ENCODE measurements at regions not wholly inside any gene's neighbourhood (a gene's known extent, or its start where the extent isn't known, plus 50 kb on each side); places are given as distances from the start of the nearest gene placed in this dataset.

- H3K27ac ChIP-seq (ENCODE audit: low read depth, low read length), result no peak overlapping the region
- H3K4me1 ChIP-seq (ENCODE audit: control insufficient read depth in 1 of 2, insufficient read depth in 2 of 2, low read length in 2 of 2), result no peaks in the 10 kb centered on the region
- H3K9ac ChIP-seq (ENCODE audit: low read depth in 1 of 2, low read length in 2 of 2), result no peak overlapping the region
- H3K27me3 ChIP-seq (ENCODE audit: control insufficient read depth in 1 of 2, insufficient read depth in 2 of 2, low read length in 2 of 2), result no peaks in the 10 kb centered on the region
- no peaks in the 10 kb centered on the region for H3K9me3 ChIP-seq (ENCODE audit: control insufficient read depth in 1 of 2, low read length in 2 of 2)
- no peak overlapping the region for H3K4me3 ChIP-seq (ENCODE audit: low read depth in 1 of 2, low read length in 2 of 2)
- no peaks in the 10 kb centered on the region for H3K36me3 ChIP-seq (ENCODE audit: control insufficient read depth in 1 of 2, insufficient read depth in 2 of 2, low read length in 2 of 2)
Observed at GRCh38 chr20:48350313-48350988, 477.3 kb downstream of the PREX1 start.

GRCh38 chr20:48349656-48350055, 478.1 kb downstream of the PREX1 start:
- Histone ChIP-seq H3K4me1 (ENCODE audit: control insufficient read depth in 1 of 2, insufficient read depth in 2 of 2, low read length in 2 of 2) (no peaks in the 10 kb centered on the region), H3K27me3 (ENCODE audit: control insufficient read depth in 1 of 2, insufficient read depth in 2 of 2, low read length in 2 of 2) (no peaks in the 10 kb centered on the region), H3K9me3 (ENCODE audit: control insufficient read depth in 1 of 2, low read length in 2 of 2) (no peaks in the 10 kb centered on the region), H3K27ac (ENCODE audit: low read depth, low read length) (no peak overlapping the region), H3K36me3 (ENCODE audit: control insufficient read depth in 1 of 2, insufficient read depth in 2 of 2, low read length in 2 of 2) (no peaks in the 10 kb centered on the region), H3K9ac (ENCODE audit: low read depth in 1 of 2, low read length in 2 of 2) (no peak overlapping the region), H3K4me3 (ENCODE audit: low read depth in 1 of 2, low read length in 2 of 2) (no peak overlapping the region)

GRCh38 chr20:48348022-48348421, 479.8 kb downstream of the PREX1 start:
- H3K9me3 ChIP-seq (ENCODE audit: control insufficient read depth in 1 of 2, low read length in 2 of 2), result no peaks in the 10 kb centered on the region
- H3K4me1 ChIP-seq (ENCODE audit: control insufficient read depth in 1 of 2, insufficient read depth in 2 of 2, low read length in 2 of 2), result no peaks in the 10 kb centered on the region
- H3K4me3 ChIP-seq (ENCODE audit: low read depth in 1 of 2, low read length in 2 of 2), result no peak overlapping the region
- H3K27me3 ChIP-seq (ENCODE audit: control insufficient read depth in 1 of 2, insufficient read depth in 2 of 2, low read length in 2 of 2), result no peaks in the 10 kb centered on the region
- no peaks in the 10 kb centered on the region for H3K36me3 ChIP-seq (ENCODE audit: control insufficient read depth in 1 of 2, insufficient read depth in 2 of 2, low read length in 2 of 2)
- no peak overlapping the region for H3K27ac ChIP-seq (ENCODE audit: low read depth, low read length)
- H3K9ac ChIP-seq (ENCODE audit: low read depth in 1 of 2, low read length in 2 of 2), result no peak overlapping the region

- H3K27ac ChIP-seq (ENCODE audit: low read depth, low read length), result no peak overlapping the region
- H3K9me3 ChIP-seq (ENCODE audit: control insufficient read depth in 1 of 2, low read length in 2 of 2), result no peaks in the 10 kb centered on the region
- H3K9ac ChIP-seq (ENCODE audit: low read depth in 1 of 2, low read length in 2 of 2), result no peak overlapping the region
- H3K4me3 ChIP-seq (ENCODE audit: low read depth in 1 of 2, low read length in 2 of 2), result no peak overlapping the region
- H3K36me3 ChIP-seq (ENCODE audit: control insufficient read depth in 1 of 2, insufficient read depth in 2 of 2, low read length in 2 of 2), result no peaks in the 10 kb centered on the region
- H3K4me1 ChIP-seq (ENCODE audit: control insufficient read depth in 1 of 2, insufficient read depth in 2 of 2, low read length in 2 of 2), result no peaks in the 10 kb centered on the region
- H3K27me3 ChIP-seq (ENCODE audit: control insufficient read depth in 1 of 2, insufficient read depth in 2 of 2, low read length in 2 of 2), result no peaks in the 10 kb centered on the region
Observed at GRCh38 chr20:48342822-48343513, 484.8 kb downstream of the PREX1 start.

- Histone ChIP-seq H3K9ac (ENCODE audit: low read depth in 1 of 2, low read length in 2 of 2) (no peak overlapping the region), H3K9me3 (ENCODE audit: control insufficient read depth in 1 of 2, low read length in 2 of 2) (no peaks in the 10 kb centered on the region), H3K27ac (ENCODE audit: low read depth, low read length) (no peak overlapping the region), H3K36me3 (ENCODE audit: control insufficient read depth in 1 of 2, insufficient read depth in 2 of 2, low read length in 2 of 2) (no peaks in the 10 kb centered on the region), H3K4me3 (ENCODE audit: low read depth in 1 of 2, low read length in 2 of 2) (no peak overlapping the region), H3K4me1 (ENCODE audit: control insufficient read depth in 1 of 2, insufficient read depth in 2 of 2, low read length in 2 of 2) (no peaks in the 10 kb centered on the region), H3K27me3 (ENCODE audit: control insufficient read depth in 1 of 2, insufficient read depth in 2 of 2, low read length in 2 of 2) (no peaks in the 10 kb centered on the region)
Observed at GRCh38 chr20:48340883-48341281, 486.9 kb downstream of the PREX1 start.

GRCh38 chr20:48339986-48340882, 487.6 kb downstream of the PREX1 start:
- no peak overlapping the region for H3K4me3 ChIP-seq (ENCODE audit: low read depth in 1 of 2, low read length in 2 of 2)
- H3K27ac ChIP-seq (ENCODE audit: low read depth, low read length), result no peak overlapping the region
- H3K4me1 ChIP-seq (ENCODE audit: control insufficient read depth in 1 of 2, insufficient read depth in 2 of 2, low read length in 2 of 2), result no peaks in the 10 kb centered on the region
- H3K36me3 ChIP-seq (ENCODE audit: control insufficient read depth in 1 of 2, insufficient read depth in 2 of 2, low read length in 2 of 2), result no peaks in the 10 kb centered on the region
- H3K27me3 ChIP-seq (ENCODE audit: control insufficient read depth in 1 of 2, insufficient read depth in 2 of 2, low read length in 2 of 2), result no peaks in the 10 kb centered on the region
- no peaks in the 10 kb centered on the region for H3K9me3 ChIP-seq (ENCODE audit: control insufficient read depth in 1 of 2, low read length in 2 of 2)
- H3K9ac ChIP-seq (ENCODE audit: low read depth in 1 of 2, low read length in 2 of 2), result no peak overlapping the region

- no peak overlapping the region for H3K27ac ChIP-seq (ENCODE audit: low read depth, low read length)
- no peaks in the 10 kb centered on the region for H3K27me3 ChIP-seq (ENCODE audit: control insufficient read depth in 1 of 2, insufficient read depth in 2 of 2, low read length in 2 of 2)
- H3K4me1 ChIP-seq (ENCODE audit: control insufficient read depth in 1 of 2, insufficient read depth in 2 of 2, low read length in 2 of 2), result no peaks in the 10 kb centered on the region
- H3K36me3 ChIP-seq (ENCODE audit: control insufficient read depth in 1 of 2, insufficient read depth in 2 of 2, low read length in 2 of 2), result no peaks in the 10 kb centered on the region
- no peak overlapping the region for H3K4me3 ChIP-seq (ENCODE audit: low read depth in 1 of 2, low read length in 2 of 2)
- no peaks in the 10 kb centered on the region for H3K9me3 ChIP-seq (ENCODE audit: control insufficient read depth in 1 of 2, low read length in 2 of 2)
- H3K9ac ChIP-seq (ENCODE audit: low read depth in 1 of 2, low read length in 2 of 2), result no peak overlapping the region
Observed at GRCh38 chr20:48339190-48339985, 488.4 kb downstream of the PREX1 start.

- Histone ChIP-seq H3K9ac (ENCODE audit: low read depth in 1 of 2, low read length in 2 of 2) (no peak overlapping the region), H3K27ac (ENCODE audit: low read depth, low read length) (no peak overlapping the region), H3K36me3 (ENCODE audit: control insufficient read depth in 1 of 2, insufficient read depth in 2 of 2, low read length in 2 of 2) (no peaks in the 10 kb centered on the region), H3K4me3 (ENCODE audit: low read depth in 1 of 2, low read length in 2 of 2) (no peak overlapping the region), H3K9me3 (ENCODE audit: control insufficient read depth in 1 of 2, low read length in 2 of 2) (no peaks in the 10 kb centered on the region), H3K27me3 (ENCODE audit: control insufficient read depth in 1 of 2, insufficient read depth in 2 of 2, low read length in 2 of 2) (no peaks in the 10 kb centered on the region), H3K4me1 (ENCODE audit: control insufficient read depth in 1 of 2, insufficient read depth in 2 of 2, low read length in 2 of 2) (no peaks in the 10 kb centered on the region)
Observed at GRCh38 chr20:48338717-48339116, 489.1 kb downstream of the PREX1 start.

- Histone ChIP-seq H3K9ac (ENCODE audit: low read depth in 1 of 2, low read length in 2 of 2) (no peak overlapping the region), H3K27me3 (ENCODE audit: control insufficient read depth in 1 of 2, insufficient read depth in 2 of 2, low read length in 2 of 2) (peaks cover 0 to 6% of the 10 kb centered on the region in 2 donors), H3K36me3 (ENCODE audit: control insufficient read depth in 1 of 2, insufficient read depth in 2 of 2, low read length in 2 of 2) (no peaks in the 10 kb centered on the region), H3K4me1 (ENCODE audit: control insufficient read depth in 1 of 2, insufficient read depth in 2 of 2, low read length in 2 of 2) (no peaks in the 10 kb centered on the region), H3K27ac (ENCODE audit: low read depth, low read length) (no peak overlapping the region), H3K4me3 (ENCODE audit: low read depth in 1 of 2, low read length in 2 of 2) (no peak overlapping the region), H3K9me3 (ENCODE audit: control insufficient read depth in 1 of 2, low read length in 2 of 2) (no peaks in the 10 kb centered on the region)
Observed at GRCh38 chr20:48336597-48336996, 491.2 kb downstream of the PREX1 start.
